Naive thymus-derived CD4-positive, alpha-beta T cell (primary cell): ENCODE measurements at regions not wholly inside any gene's neighbourhood (a gene's known extent, or its start where the extent isn't known, plus 50 kb on each side); places are given as distances from the start of the nearest gene placed in this dataset.

Experiments used
- ATAC-seq: fragments of 150-1000 bp; cut with Tn5 transposase; 2 replicates; pipeline ENCODE4 v1.10.0; 2021; ENCODE audit warnings: mild to moderate bottlenecking, moderate library complexity
- CTCF ChIA-PET: fragments of 350-600 bp; sonication (Branson Sonifier 250); formaldehyde crosslinking; loops from one replicate; lab custom pipeline; 2021; ENCODE audit warnings: antibody characterized with exemption; lab: Charles Lee
- POLR2A ChIA-PET: fragments of 350-600 bp; sonication (Branson Sonifier 250); formaldehyde crosslinking; loops from one replicate; lab custom pipeline; 2021; ENCODE audit warnings: antibody characterized with exemption, inconsistent platforms; lab: Charles Lee
- DNase-seq, 9 donors: peaks; one replicate each; pipeline versions ENCODE4 v3.0.0 to v3.0.0-alpha.2; 2020 to 2022; ENCODE audit warnings: mixed read lengths in 1 of 9
- H3K27ac ChIP-seq: one replicate; pipeline ENCODE4 v1.7.0; 2013; ENCODE audit warnings: mild to moderate bottlenecking, low read depth, low read length, moderate library complexity
- H3K27me3 ChIP-seq, 2 donors: one replicate each; pipeline ENCODE4 v1.7.0; 2013; ENCODE audit warnings: low read length in 2 of 2, mild to moderate bottlenecking in 2 of 2, moderate library complexity in 2 of 2; ENCODE audit not compliant: control insufficient read depth in 2 of 2, insufficient read depth in 2 of 2
- H3K36me3 ChIP-seq, 3 experiments: 1 replicate in 2 of 3; 2 replicates in 1 of 3; pipeline ENCODE4 v1.7.0; 2013; ENCODE audit warnings: low read length in 3 of 3, mild to moderate bottlenecking in 3 of 3, moderate library complexity in 1 of 3; ENCODE audit not compliant: insufficient read depth in 3 of 3, control insufficient read depth in 2 of 3
- H3K4me1 ChIP-seq, 2 donors: one replicate each; pipeline ENCODE4 v1.7.0; 2013; ENCODE audit warnings: low read length in 2 of 2, mild to moderate bottlenecking in 2 of 2, moderate library complexity in 1 of 2; ENCODE audit not compliant: control insufficient read depth in 2 of 2, insufficient read depth in 2 of 2
- H3K4me3 ChIP-seq: 2 replicates; pipeline ENCODE4 v1.7.0; 2013; ENCODE audit warnings: mild to moderate bottlenecking, low read length
- H3K9me3 ChIP-seq, 3 experiments: 1 replicate in 2 of 3; 2 replicates in 1 of 3; pipeline ENCODE4 v1.7.0; 2013; ENCODE audit warnings: low read length in 3 of 3; ENCODE audit not compliant: control insufficient read depth in 2 of 3
- H3K27ac Mint-ChIP-seq, 9 donors: one replicate each; pipeline ENCODE4 v1.8.0; 2020 to 2022; ENCODE audit warnings: mixed read lengths in 9 of 9, mild to moderate bottlenecking in 8 of 9, moderate library complexity in 5 of 9, inconsistent platforms in 2 of 9
- H3K27me3 Mint-ChIP-seq, 5 donors: one replicate each; pipeline ENCODE4 v1.8.0; 2021 to 2022; ENCODE audit warnings: mixed read lengths in 5 of 5, mild to moderate bottlenecking in 1 of 5
- H3K36me3 Mint-ChIP-seq, 5 donors: one replicate each; pipeline ENCODE4 v1.8.0; 2020 to 2022; ENCODE audit warnings: mixed read lengths in 5 of 5, mild to moderate bottlenecking in 3 of 5, inconsistent platforms in 1 of 5
- H3K4me1 Mint-ChIP-seq, 7 donors: one replicate each; pipeline ENCODE4 v1.8.0; 2020 to 2022; ENCODE audit warnings: mixed read lengths in 7 of 7, mild to moderate bottlenecking in 3 of 7, inconsistent platforms in 1 of 7
- H3K4me3 Mint-ChIP-seq, 10 donors: one replicate each; pipeline ENCODE4 v1.8.0; 2020 to 2022; ENCODE audit warnings: mild to moderate bottlenecking in 10 of 10, mixed read lengths in 10 of 10, moderate library complexity in 6 of 10, inconsistent platforms in 2 of 10
- H3K9me3 Mint-ChIP-seq, 11 donors: one replicate each; pipeline ENCODE4 v1.8.0; 2020 to 2022; ENCODE audit warnings: mixed read lengths in 11 of 11, mild to moderate bottlenecking in 4 of 11, inconsistent platforms in 1 of 11, moderate library complexity in 1 of 11
- intact Hi-C, 2 donors: fragments of 100-400 bp; cut with micrococcal nuclease; formaldehyde crosslinking; loops; one replicate each; pipeline ENCODE4 v1.15.1; 2023

- no peak for ATAC-seq
- ChIA-PET POLR2A (no interaction called here), CTCF (interaction anchor here (0.6 kb wide), 1 partner anchor 17 kb away, joined by 3 read pairs; no protein-coding TSS in a partner anchor)
- Histone ChIP-seq H3K27ac (no peak overlapping the region), H3K4me1 (no peaks in the 10 kb centered on the region), H3K36me3 (no peaks in the 10 kb centered on the region), H3K9me3 (no peaks in the 10 kb centered on the region), H3K27me3 (no peaks in the 10 kb centered on the region), H3K4me3 (no peak overlapping the region)
- H3K4me3 Mint-ChIP-seq, result no peak overlapping the region
- peaks cover 0 to 8% (median 0%) of the 10 kb centered on the region in 11 donors for H3K9me3 Mint-ChIP-seq
- intact Hi-C loops, result no loop called here
- H3K36me3 Mint-ChIP-seq, result no peaks in the 10 kb centered on the region
- no peak for DNase-seq
- H3K4me1 Mint-ChIP-seq, result no peaks in the 10 kb centered on the region
- H3K27me3 Mint-ChIP-seq, result no peaks in the 10 kb centered on the region
- H3K27ac Mint-ChIP-seq, result no peak overlapping the region
Measured at GRCh38 chr12:73935817-73936216, 601.8 kb upstream of the ATXN7L3B start.

GRCh38 chr12:73947326-73948026, 590.2 kb upstream of the ATXN7L3B start:
- ChIA-PET CTCF (no interaction called here), POLR2A (no interaction called here)
- H3K4me3 ChIP-seq, result no peak overlapping the region
- no peaks in the 10 kb centered on the region for H3K4me1 ChIP-seq
- Mint-ChIP-seq H3K36me3 (peaks cover 0 to 4% (median 0%) of the 10 kb centered on the region in 5 donors), H3K27ac (no peak overlapping the region), H3K27me3 (no peaks in the 10 kb centered on the region), H3K9me3 (peaks cover 0 to 19% (median 0%) of the 10 kb centered on the region in 11 donors), H3K4me3 (no peak overlapping the region), H3K4me1 (peaks cover 0 to 2% (median 0%) of the 10 kb centered on the region in 7 donors)
- H3K27ac ChIP-seq, result no peak overlapping the region
- no peaks in the 10 kb centered on the region for H3K36me3 ChIP-seq
- DNase-seq (no peak), ATAC-seq (no peak)
- no peaks in the 10 kb centered on the region for H3K27me3 ChIP-seq
- intact Hi-C loops, result no loop called here
- no peaks in the 10 kb centered on the region for H3K9me3 ChIP-seq

- ATAC-seq (no peak), DNase-seq (no peak)
- Mint-ChIP-seq H3K4me3 (no peak overlapping the region), H3K36me3 (peaks cover 0 to 5% (median 0%) of the 10 kb centered on the region in 5 donors), H3K27me3 (no peaks in the 10 kb centered on the region), H3K4me1 (peaks cover 0 to 2% (median 0%) of the 10 kb centered on the region in 7 donors), H3K27ac (no peak overlapping the region), H3K9me3 (peaks cover 0 to 19% (median 0%) of the 10 kb centered on the region in 11 donors)
- CTCF ChIA-PET, result no interaction called here
- Histone ChIP-seq H3K4me3 (no peak overlapping the region), H3K9me3 (no peaks in the 10 kb centered on the region), H3K27ac (no peak overlapping the region), H3K36me3 (no peaks in the 10 kb centered on the region), H3K4me1 (no peaks in the 10 kb centered on the region), H3K27me3 (no peaks in the 10 kb centered on the region)
- POLR2A ChIA-PET, result no interaction called here
- intact Hi-C loops, result no loop called here
Measured at GRCh38 chr12:73950507-73950906, 587.1 kb upstream of the ATXN7L3B start.

- ChIA-PET POLR2A (no interaction called here), CTCF (interaction anchor here (0.7 kb wide), 1 partner anchor 16 kb away, joined by 3 read pairs; no protein-coding TSS in a partner anchor)
- Mint-ChIP-seq H3K27ac (no peak overlapping the region), H3K36me3 (peaks cover 0 to 5% (median 0%) of the 10 kb centered on the region in 5 donors), H3K9me3 (peaks cover 0 to 19% (median 0%) of the 10 kb centered on the region in 11 donors), H3K27me3 (no peaks in the 10 kb centered on the region), H3K4me1 (peaks cover 0 to 2% (median 0%) of the 10 kb centered on the region in 7 donors), H3K4me3 (no peak overlapping the region)
- H3K36me3 ChIP-seq, result no peaks in the 10 kb centered on the region
- intact Hi-C loops, result no loop called here
- H3K27ac ChIP-seq, result no peak overlapping the region
- DNase-seq (no peak), ATAC-seq (no peak)
- no peaks in the 10 kb centered on the region for H3K4me1 ChIP-seq
- no peak overlapping the region for H3K4me3 ChIP-seq
- no peaks in the 10 kb centered on the region for H3K9me3 ChIP-seq
- no peaks in the 10 kb centered on the region for H3K27me3 ChIP-seq
Measured at GRCh38 chr12:73951956-73952703, 585.5 kb upstream of the ATXN7L3B start.

GRCh38 chr12:73964641-73965040, 573.0 kb upstream of the ATXN7L3B start:
- DNase-seq (no peak), ATAC-seq (no peak)
- H3K4me1 ChIP-seq, result no peaks in the 10 kb centered on the region
- Mint-ChIP-seq H3K9me3 (peaks cover 0 to 7% (median 0%) of the 10 kb centered on the region in 11 donors), H3K27ac (no peak overlapping the region), H3K4me1 (no peaks in the 10 kb centered on the region), H3K36me3 (no peaks in the 10 kb centered on the region), H3K27me3 (no peaks in the 10 kb centered on the region), H3K4me3 (no peak overlapping the region)
- H3K27ac ChIP-seq, result no peak overlapping the region
- H3K9me3 ChIP-seq, result no peaks in the 10 kb centered on the region
- no peaks in the 10 kb centered on the region for H3K27me3 ChIP-seq
- no peak overlapping the region for H3K4me3 ChIP-seq
- no peaks in the 10 kb centered on the region for H3K36me3 ChIP-seq
- ChIA-PET CTCF (no interaction called here), POLR2A (no interaction called here)
- intact Hi-C loops, result no loop called here

- H3K27ac Mint-ChIP-seq, result no peak overlapping the region
- no peak overlapping the region for H3K27ac ChIP-seq
- POLR2A ChIA-PET, result no interaction called here
- H3K27me3 Mint-ChIP-seq, result no peaks in the 10 kb centered on the region
- H3K9me3 ChIP-seq, result no peaks in the 10 kb centered on the region
- intact Hi-C loops, result no loop called here
- no peak for DNase-seq
- H3K4me3 ChIP-seq, result no peak overlapping the region
- H3K27me3 ChIP-seq, result no peaks in the 10 kb centered on the region
- H3K36me3 Mint-ChIP-seq, result no peaks in the 10 kb centered on the region
- no peak for ATAC-seq
- CTCF ChIA-PET, result no interaction called here
- H3K36me3 ChIP-seq, result no peaks in the 10 kb centered on the region
- peaks cover 0 to 19% (median 5%) of the 10 kb centered on the region in 11 donors for H3K9me3 Mint-ChIP-seq
- H3K4me3 Mint-ChIP-seq, result no peak overlapping the region
- H3K4me1 Mint-ChIP-seq, result no peaks in the 10 kb centered on the region
- H3K4me1 ChIP-seq, result no peaks in the 10 kb centered on the region
Measured at GRCh38 chr12:73973486-73973885, 564.1 kb upstream of the ATXN7L3B start.
